ENCODE measurements at regions not wholly inside any gene's neighbourhood (a gene's known extent, or its start where the extent isn't known, plus 50 kb on each side); places are given as distances from the start of the nearest gene placed in this dataset.

DNA sequence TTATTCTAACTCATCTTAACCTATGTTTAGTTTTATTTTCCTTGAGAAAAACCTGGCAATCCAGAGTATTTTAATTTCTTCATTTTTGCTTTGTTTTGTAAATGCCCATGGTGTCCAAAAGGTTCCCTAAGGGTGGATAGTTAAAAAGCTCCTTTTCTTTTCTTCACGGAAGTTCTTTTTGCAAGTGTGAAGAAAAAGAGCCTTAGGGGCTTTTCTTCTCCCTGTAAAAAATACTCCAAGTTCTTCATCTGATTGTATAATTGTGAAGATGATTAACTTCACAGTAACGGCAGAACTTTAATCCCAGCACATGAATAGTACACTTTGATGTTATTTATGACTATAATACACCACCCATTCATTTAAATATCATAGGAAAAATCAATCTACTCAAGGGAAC is 530.2 kb upstream of the LINC00305 start:
- H3K9me3 ChIP-seq (ENCODE audit: control insufficient read depth, low read depth, low read length), result no peaks in the 10 kb centered on the region
- H3K79me2 ChIP-seq (ENCODE audit: control insufficient read depth, insufficient read depth, low read length), result no peaks in the 10 kb centered on the region
- dilution Hi-C loops (cut with MboI; ENCODE audit: extremely low pct_ligation_motif_present, low sequenced_read_pairs), result no loop called here
- no peaks in the 10 kb centered on the region for H3K36me3 ChIP-seq (ENCODE audit: control insufficient read depth in 2 of 2, extremely low read depth in 1 of 2, insufficient read depth in 2 of 2, low read length in 2 of 2)
- H4K20me1 ChIP-seq (ENCODE audit: control insufficient read depth, extremely low read depth, insufficient read depth, low read length), result no peaks in the 10 kb centered on the region
- no peak overlapping the region for H3K9ac ChIP-seq (ENCODE audit: control insufficient read depth, extremely low read depth, insufficient read depth, low read length)
- no peak overlapping the region for H3K27ac ChIP-seq (ENCODE audit: control insufficient read depth, insufficient read depth, low read length)
- no peak for FAIRE-seq
- DNase-seq (ENCODE audit: low read depth, low spot score), result no peak
- no peaks in the 10 kb centered on the region for H3K27me3 ChIP-seq (ENCODE audit: control insufficient read depth, extremely low read depth, insufficient read depth, low read length)
- TF ChIP-seq, protein P1, sequence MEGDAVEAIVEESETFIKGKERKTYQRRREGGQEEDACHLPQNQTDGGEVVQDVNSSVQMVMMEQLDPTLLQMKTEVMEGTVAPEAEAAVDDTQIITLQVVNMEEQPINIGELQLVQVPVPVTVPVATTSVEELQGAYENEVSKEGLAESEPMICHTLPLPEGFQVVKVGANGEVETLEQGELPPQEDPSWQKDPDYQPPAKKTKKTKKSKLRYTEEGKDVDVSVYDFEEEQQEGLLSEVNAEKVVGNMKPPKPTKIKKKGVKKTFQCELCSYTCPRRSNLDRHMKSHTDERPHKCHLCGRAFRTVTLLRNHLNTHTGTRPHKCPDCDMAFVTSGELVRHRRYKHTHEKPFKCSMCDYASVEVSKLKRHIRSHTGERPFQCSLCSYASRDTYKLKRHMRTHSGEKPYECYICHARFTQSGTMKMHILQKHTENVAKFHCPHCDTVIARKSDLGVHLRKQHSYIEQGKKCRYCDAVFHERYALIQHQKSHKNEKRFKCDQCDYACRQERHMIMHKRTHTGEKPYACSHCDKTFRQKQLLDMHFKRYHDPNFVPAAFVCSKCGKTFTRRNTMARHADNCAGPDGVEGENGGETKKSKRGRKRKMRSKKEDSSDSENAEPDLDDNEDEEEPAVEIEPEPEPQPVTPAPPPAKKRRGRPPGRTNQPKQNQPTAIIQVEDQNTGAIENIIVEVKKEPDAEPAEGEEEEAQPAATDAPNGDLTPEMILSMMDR (optimal IDR thresholded peaks at IDR 0.05 in 1 of 3, IDR thresholded peaks at IDR 0.05 in 1 of 3, conservative IDR thresholded peaks at IDR 0.05 in 1 of 3; ENCODE audit: extremely low read depth in 1 of 3, insufficient read depth in 2 of 3, low read length in 3 of 3), result no peak
- no peak for TF ChIP-seq EZH2 (IDR thresholded peaks at IDR 0.05; ENCODE audit: low read length)
- no peak overlapping the region for H3K4me2 ChIP-seq (ENCODE audit: control insufficient read depth, extremely low read depth, insufficient read depth, low read depth, low read length)
- H2AFZ ChIP-seq (ENCODE audit: control insufficient read depth, low read length), result no peak overlapping the region
- no peaks in the 10 kb centered on the region for H3K4me1 ChIP-seq (ENCODE audit: control insufficient read depth, extremely low read depth, insufficient read depth, low read length)
- H3K4me3 ChIP-seq (ENCODE audit: control insufficient read depth in 2 of 3, extremely low read depth in 1 of 3, insufficient read depth in 2 of 3, low read depth in 1 of 3, low read length in 3 of 3), result no peak overlapping the region
- no peaks in the 10 kb centered on the region for H3K9me1 ChIP-seq (ENCODE audit: control insufficient read depth, extremely low read depth, insufficient read depth, low read length)

DNA sequence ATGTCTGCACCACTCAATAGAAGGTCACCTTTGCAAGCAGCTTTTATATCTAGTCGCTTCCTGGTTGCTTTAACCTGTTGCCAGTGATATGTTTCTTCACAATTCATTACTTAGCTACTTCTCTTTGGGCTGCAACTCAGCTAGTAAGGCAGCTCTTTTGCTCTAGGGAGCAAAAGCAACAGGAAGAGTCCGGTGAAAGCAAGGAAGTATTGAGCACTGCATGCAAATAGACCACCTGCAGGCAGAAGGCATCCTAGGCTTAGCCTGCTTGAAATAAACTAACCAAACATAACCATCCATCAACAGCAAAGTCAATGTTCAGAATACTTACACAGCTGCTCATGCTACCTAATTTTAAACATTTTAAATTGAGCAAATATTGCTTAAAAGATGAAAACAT is 529.2 kb upstream of the LINC00305 start:
- Histone ChIP-seq H3K9ac (ENCODE audit: control insufficient read depth, extremely low read depth, insufficient read depth, low read length) (no peak overlapping the region), H3K9me3 (ENCODE audit: control insufficient read depth, low read depth, low read length) (peaks cover 3% of the 10 kb centered on the region), H3K4me2 (ENCODE audit: control insufficient read depth, extremely low read depth, insufficient read depth, low read depth, low read length) (no peak overlapping the region), H3K27ac (ENCODE audit: control insufficient read depth, insufficient read depth, low read length) (no peak overlapping the region), H3K4me1 (ENCODE audit: control insufficient read depth, extremely low read depth, insufficient read depth, low read length) (no peaks in the 10 kb centered on the region), H3K9me1 (ENCODE audit: control insufficient read depth, extremely low read depth, insufficient read depth, low read length) (no peaks in the 10 kb centered on the region), H2AFZ (ENCODE audit: control insufficient read depth, low read length) (no peak overlapping the region), H3K27me3 (ENCODE audit: control insufficient read depth, extremely low read depth, insufficient read depth, low read length) (no peaks in the 10 kb centered on the region), H4K20me1 (ENCODE audit: control insufficient read depth, extremely low read depth, insufficient read depth, low read length) (no peaks in the 10 kb centered on the region), H3K79me2 (ENCODE audit: control insufficient read depth, insufficient read depth, low read length) (no peaks in the 10 kb centered on the region), H3K36me3 (ENCODE audit: control insufficient read depth in 2 of 2, extremely low read depth in 1 of 2, insufficient read depth in 2 of 2, low read length in 2 of 2) (no peaks in the 10 kb centered on the region), H3K4me3 (ENCODE audit: control insufficient read depth in 2 of 3, extremely low read depth in 1 of 3, insufficient read depth in 2 of 3, low read depth in 1 of 3, low read length in 3 of 3) (no peak overlapping the region)
- DNase-seq (ENCODE audit: low read depth, low spot score) (no peak), FAIRE-seq (no peak)
- TF ChIP-seq, protein P1 (optimal IDR thresholded peaks at IDR 0.05 in 1 of 3, IDR thresholded peaks at IDR 0.05 in 1 of 3, conservative IDR thresholded peaks at IDR 0.05 in 1 of 3; ENCODE audit: extremely low read depth in 1 of 3, insufficient read depth in 2 of 3, low read length in 3 of 3), result no peak
- TF ChIP-seq EZH2 (IDR thresholded peaks at IDR 0.05; ENCODE audit: low read length), result no peak
- dilution Hi-C loops (cut with MboI; ENCODE audit: extremely low pct_ligation_motif_present, low sequenced_read_pairs), result no loop called here

All from keratinocyte (primary cell).